HL-60 (cell line): ENCODE measurements at regions not wholly inside any gene's neighbourhood (a gene's known extent, or its start where the extent isn't known, plus 50 kb on each side); places are given as distances from the start of the nearest gene placed in this dataset.
A peak's percentile ranks its signal among the peaks of the same experiment; 100 is the strongest.

Source experiments
- DNase-seq, 2 experiments: peaks; one replicate each; pipeline ENCODE4 v3.0.0-alpha.2; 2010 to 2020; ENCODE audit warnings: low read depth in 1 of 2, low spot score in 1 of 2
- H3K27ac ChIP-seq: fragments of 250-450 bp; sonication (Bioruptor Pico); replicated peaks from 2 replicates; pipeline ENCODE4 v1.5.1; 2020; ENCODE audit warnings: mild to moderate bottlenecking, moderate library complexity
- H3K27me3 ChIP-seq: fragments of 250-450 bp; sonication (Bioruptor Pico); 2 replicates; pipeline ENCODE4 v1.5.1; 2021; ENCODE audit warnings: mild to moderate bottlenecking, moderate library complexity; ENCODE audit not compliant: insufficient read depth, poor library complexity, severe bottlenecking
- H3K4me3 ChIP-seq: replicated peaks from 2 replicates; pipeline ENCODE4 v1.5.1; 2011; ENCODE audit warnings: mild to moderate bottlenecking, control low read depth, low read length; ENCODE audit not compliant: insufficient read depth
- GABPA ChIP-seq: IDR thresholded peaks from 2 replicates; pipeline ENCODE4 v1.6.1; 2012; ENCODE audit warnings: low read depth
- POLR2AphosphoS5 ChIP-seq: IDR thresholded peaks from 2 replicates; pipeline ENCODE4 v1.6.1; 2012; ENCODE audit warnings: low read depth
- SPI1 ChIP-seq: IDR thresholded peaks from 2 replicates; pipeline ENCODE4 v1.6.1; 2012; ENCODE audit warnings: low read depth, mild to moderate bottlenecking, borderline replicate concordance
- TF ChIP-seq, protein P1 (sequence below): IDR thresholded peaks from 2 replicates; pipeline ENCODE4 v1.6.1; 2012; ENCODE audit warnings: low read depth; ENCODE audit not compliant: insufficient replicate concordance
- TF ChIP-seq, protein P2 (sequence below): IDR thresholded peaks from one replicate; pipeline ENCODE4 v1.5.1; 2011; ENCODE audit warnings: low read length, control low read depth, inconsistent platforms; ENCODE audit not compliant: insufficient read depth

DNA sequence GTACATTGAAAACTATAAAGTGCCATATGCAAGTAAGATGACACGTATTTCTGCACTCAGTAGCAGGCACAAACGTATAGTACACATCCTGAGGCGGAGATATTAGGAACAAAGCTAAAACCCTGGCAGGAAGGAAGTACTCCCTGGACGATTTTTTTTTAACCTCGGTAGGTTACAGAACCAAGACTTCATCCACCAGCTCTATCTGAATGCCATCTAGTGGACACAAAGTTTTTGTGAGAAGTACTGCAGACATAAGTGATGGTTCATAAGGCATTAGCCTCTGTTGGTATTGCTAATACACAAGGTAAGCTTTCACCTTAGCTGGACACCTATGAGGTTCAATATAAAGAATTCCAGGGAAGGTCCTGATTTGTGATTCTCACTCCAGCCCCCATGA, 83.0 kb upstream of the CCDC196 start:
- peak; percentile 1 to 3 for DNase-seq
- TF ChIP-seq POLR2AphosphoS5, result no peak
- TF ChIP-seq, protein P1, sequence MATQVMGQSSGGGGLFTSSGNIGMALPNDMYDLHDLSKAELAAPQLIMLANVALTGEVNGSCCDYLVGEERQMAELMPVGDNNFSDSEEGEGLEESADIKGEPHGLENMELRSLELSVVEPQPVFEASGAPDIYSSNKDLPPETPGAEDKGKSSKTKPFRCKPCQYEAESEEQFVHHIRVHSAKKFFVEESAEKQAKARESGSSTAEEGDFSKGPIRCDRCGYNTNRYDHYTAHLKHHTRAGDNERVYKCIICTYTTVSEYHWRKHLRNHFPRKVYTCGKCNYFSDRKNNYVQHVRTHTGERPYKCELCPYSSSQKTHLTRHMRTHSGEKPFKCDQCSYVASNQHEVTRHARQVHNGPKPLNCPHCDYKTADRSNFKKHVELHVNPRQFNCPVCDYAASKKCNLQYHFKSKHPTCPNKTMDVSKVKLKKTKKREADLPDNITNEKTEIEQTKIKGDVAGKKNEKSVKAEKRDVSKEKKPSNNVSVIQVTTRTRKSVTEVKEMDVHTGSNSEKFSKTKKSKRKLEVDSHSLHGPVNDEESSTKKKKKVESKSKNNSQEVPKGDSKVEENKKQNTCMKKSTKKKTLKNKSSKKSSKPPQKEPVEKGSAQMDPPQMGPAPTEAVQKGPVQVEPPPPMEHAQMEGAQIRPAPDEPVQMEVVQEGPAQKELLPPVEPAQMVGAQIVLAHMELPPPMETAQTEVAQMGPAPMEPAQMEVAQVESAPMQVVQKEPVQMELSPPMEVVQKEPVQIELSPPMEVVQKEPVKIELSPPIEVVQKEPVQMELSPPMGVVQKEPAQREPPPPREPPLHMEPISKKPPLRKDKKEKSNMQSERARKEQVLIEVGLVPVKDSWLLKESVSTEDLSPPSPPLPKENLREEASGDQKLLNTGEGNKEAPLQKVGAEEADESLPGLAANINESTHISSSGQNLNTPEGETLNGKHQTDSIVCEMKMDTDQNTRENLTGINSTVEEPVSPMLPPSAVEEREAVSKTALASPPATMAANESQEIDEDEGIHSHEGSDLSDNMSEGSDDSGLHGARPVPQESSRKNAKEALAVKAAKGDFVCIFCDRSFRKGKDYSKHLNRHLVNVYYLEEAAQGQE, result no peak
- no peak for TF ChIP-seq GABPA
- TF ChIP-seq SPI1, result no peak
- TF ChIP-seq, protein P2, sequence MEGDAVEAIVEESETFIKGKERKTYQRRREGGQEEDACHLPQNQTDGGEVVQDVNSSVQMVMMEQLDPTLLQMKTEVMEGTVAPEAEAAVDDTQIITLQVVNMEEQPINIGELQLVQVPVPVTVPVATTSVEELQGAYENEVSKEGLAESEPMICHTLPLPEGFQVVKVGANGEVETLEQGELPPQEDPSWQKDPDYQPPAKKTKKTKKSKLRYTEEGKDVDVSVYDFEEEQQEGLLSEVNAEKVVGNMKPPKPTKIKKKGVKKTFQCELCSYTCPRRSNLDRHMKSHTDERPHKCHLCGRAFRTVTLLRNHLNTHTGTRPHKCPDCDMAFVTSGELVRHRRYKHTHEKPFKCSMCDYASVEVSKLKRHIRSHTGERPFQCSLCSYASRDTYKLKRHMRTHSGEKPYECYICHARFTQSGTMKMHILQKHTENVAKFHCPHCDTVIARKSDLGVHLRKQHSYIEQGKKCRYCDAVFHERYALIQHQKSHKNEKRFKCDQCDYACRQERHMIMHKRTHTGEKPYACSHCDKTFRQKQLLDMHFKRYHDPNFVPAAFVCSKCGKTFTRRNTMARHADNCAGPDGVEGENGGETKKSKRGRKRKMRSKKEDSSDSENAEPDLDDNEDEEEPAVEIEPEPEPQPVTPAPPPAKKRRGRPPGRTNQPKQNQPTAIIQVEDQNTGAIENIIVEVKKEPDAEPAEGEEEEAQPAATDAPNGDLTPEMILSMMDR, result no peak

DNA sequence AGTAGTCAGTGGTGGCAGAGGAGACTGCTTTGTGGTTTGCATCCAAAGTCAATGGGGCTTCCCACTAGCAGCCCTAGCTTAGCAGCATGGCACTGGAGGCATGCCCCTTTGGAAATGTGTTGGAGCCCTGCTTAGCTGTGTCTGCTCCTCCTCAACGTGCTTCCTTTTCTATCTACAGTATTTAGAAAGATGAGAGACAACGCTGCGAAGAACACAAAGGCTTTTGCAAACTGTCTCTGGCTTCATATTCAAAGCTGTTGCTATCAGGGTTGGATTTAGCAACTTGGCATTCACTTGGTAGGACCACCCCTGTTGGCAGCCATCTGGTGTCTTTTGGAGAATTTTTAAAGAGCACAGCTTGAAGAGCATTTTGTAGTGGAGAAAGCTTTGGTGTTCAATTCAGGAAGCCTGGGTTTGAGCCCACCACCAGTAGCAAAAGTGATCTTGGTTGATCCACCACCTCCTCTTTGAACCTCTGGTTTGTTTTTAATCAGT, 82.1 kb upstream of the CCDC196 start:
- H3K27me3 ChIP-seq, result no peaks in the 10 kb centered on the region
- TF ChIP-seq, protein P1, result no peak
- TF ChIP-seq, protein P2, result no peak
- TF ChIP-seq GABPA (no peak), SPI1 (no peak), POLR2AphosphoS5 (no peak)
- no peak overlapping the region for H3K4me3 ChIP-seq
- no peak for DNase-seq
- H3K27ac ChIP-seq, result no peak overlapping the region

More for the DNA sequence above, 83.0 kb upstream of the CCDC196 start:
- no peak overlapping the region for H3K4me3 ChIP-seq
- no peaks in the 10 kb centered on the region for H3K27me3 ChIP-seq
- H3K27ac ChIP-seq, result no peak overlapping the region

DNA sequence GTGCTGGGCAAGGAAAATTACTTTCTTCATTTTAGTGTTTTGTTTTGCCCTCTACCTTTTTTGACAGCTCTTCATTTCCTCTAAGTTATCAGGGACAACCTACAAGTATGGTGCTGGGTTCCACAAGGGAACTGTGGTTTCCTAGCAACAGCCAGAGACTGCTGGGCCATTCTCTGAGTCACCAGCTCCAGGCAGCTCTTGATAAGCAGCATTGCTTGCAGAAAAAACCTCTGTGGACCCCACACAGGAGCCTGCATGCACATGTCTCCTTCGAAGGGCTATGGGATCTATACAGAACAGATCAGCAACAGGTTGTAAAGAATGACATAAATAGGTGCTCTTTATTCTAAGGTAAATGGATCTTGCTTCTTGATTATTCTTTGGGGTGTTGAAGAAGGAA, 81.0 kb upstream of the CCDC196 start:
- no peak for DNase-seq
- TF ChIP-seq, protein P2, result no peak
- TF ChIP-seq SPI1 (no peak), POLR2AphosphoS5 (no peak), GABPA (no peak)
- TF ChIP-seq, protein P1, result no peak
- H3K4me3 ChIP-seq, result no peak overlapping the region
- H3K27ac ChIP-seq, result no peak overlapping the region
- no peaks in the 10 kb centered on the region for H3K27me3 ChIP-seq
